NT2/D1 (cell line): ENCODE measurements at regions not wholly inside any gene's neighbourhood (a gene's known extent, or its start where the extent isn't known, plus 50 kb on each side); places are given as distances from the start of the nearest gene placed in this dataset.

ENCODE experiments used
- DNase-seq: peaks from one replicate; pipeline ENCODE4 v3.0.0-alpha.2; 2011; ENCODE audit warnings: low read depth, low spot score
- H3K27me3 ChIP-seq: 2 replicates; pipeline ENCODE4 v1.6.0; 2011; ENCODE audit warnings: mild to moderate bottlenecking; ENCODE audit not compliant: insufficient read length, insufficient read depth
- H3K36me3 ChIP-seq: 2 replicates; pipeline ENCODE4 v1.6.1; 2011; ENCODE audit warnings: mild to moderate bottlenecking, low read length, mixed read lengths; ENCODE audit not compliant: insufficient read depth, insufficient read length
- H3K4me1 ChIP-seq: 2 replicates; pipeline ENCODE4 v1.5.1; 2011; ENCODE audit not compliant: insufficient read depth, insufficient read length
- H3K4me3 ChIP-seq: 2 replicates; pipeline ENCODE4 v1.5.1; 2011; ENCODE audit warnings: low read depth; ENCODE audit not compliant: insufficient read length
- H3K9ac ChIP-seq: 2 replicates; pipeline ENCODE4 v1.6.0; 2011; ENCODE audit warnings: low read depth; ENCODE audit not compliant: insufficient read length
- H3K9me3 ChIP-seq: 2 replicates; pipeline ENCODE4 v1.5.1; 2011; ENCODE audit warnings: mild to moderate bottlenecking, low read length; ENCODE audit not compliant: insufficient read depth
- SUZ12 ChIP-seq: IDR thresholded peaks from 2 replicates; pipeline ENCODE4 v1.6.1; 2011; ENCODE audit not compliant: insufficient read length, insufficient read depth; ENCODE audit errors: extremely low read depth
- YY1 ChIP-seq: IDR thresholded peaks from 2 replicates; pipeline ENCODE4 v1.6.1; 2011; ENCODE audit not compliant: insufficient read length, insufficient read depth
- ZNF274 ChIP-seq: IDR thresholded peaks from 2 replicates; pipeline ENCODE4 v1.6.1; 2011; ENCODE audit warnings: mild to moderate bottlenecking, low read depth, low read length

DNA sequence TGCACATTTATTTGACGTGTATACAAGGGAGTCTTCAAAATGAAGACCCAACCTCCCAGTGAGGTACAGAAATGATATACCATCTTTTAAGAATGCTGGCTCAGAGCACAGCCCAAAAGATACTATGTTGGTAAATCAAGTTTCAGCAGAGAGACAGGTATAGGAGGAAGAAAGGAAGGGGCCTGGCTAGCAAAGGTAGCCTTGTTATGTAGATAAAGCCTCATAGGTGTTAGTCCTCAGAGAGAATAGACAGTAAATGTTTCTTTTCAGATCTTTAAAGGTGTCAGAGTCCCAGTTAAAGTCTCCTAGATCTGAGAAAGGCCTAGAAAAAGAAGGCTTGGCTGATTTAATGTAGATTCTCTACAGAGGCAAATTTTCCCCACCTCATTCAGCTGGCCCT is 213.8 kb downstream of the SI start:
- Histone ChIP-seq H3K4me1 (no peaks in the 10 kb centered on the region), H3K9me3 (no peaks in the 10 kb centered on the region), H3K27me3 (no peaks in the 10 kb centered on the region), H3K36me3 (no peaks in the 10 kb centered on the region), H3K9ac (no peak overlapping the region), H3K4me3 (no peak overlapping the region)
- DNase-seq, result no peak
- TF ChIP-seq SUZ12 (no peak), YY1 (no peak), ZNF274 (no peak)

DNA sequence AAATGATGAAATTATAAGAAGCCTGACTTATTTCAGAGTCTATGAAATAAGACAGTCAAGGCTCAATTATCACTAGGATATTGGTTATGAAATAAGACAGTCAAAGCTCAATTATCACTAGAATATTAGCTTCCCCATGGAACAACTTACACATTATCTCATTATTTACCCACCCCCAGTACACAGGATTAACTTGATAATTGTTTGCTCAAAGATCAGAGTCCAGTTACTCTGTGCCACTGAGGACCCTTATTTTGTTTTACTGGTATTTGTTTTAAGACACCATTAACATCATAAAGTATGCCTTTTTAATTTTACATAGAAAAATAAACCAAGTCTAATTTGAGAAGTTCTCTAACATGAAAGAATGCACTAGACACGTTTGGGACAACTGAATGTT is 225.4 kb downstream of the SI start:
- Histone ChIP-seq H3K27me3 (no peaks in the 10 kb centered on the region), H3K4me3 (no peak overlapping the region), H3K9me3 (no peaks in the 10 kb centered on the region), H3K4me1 (no peaks in the 10 kb centered on the region), H3K36me3 (no peaks in the 10 kb centered on the region), H3K9ac (no peak overlapping the region)
- no peak for TF ChIP-seq SUZ12
- no peak for TF ChIP-seq YY1
- TF ChIP-seq ZNF274, result no peak
- DNase-seq, result no peak

DNA sequence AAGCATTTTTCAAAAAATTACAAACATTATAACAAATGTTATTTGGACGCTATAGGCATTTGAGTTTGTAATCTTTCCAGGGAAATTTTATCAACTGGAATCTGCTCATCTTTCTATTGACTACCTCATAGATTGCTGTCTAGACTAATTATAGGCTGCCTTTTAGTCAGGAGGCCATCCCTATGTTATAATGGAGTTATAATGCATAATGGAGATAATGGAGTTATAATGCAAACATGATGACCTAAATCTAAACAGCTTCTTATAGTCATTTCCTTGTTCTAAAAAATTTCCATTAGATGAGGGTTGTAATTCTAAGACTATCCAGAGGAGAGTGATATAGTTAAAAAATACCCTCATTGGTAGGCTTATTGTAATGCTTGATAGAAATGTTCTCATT is 226.4 kb downstream of the SI start:
- no peak for TF ChIP-seq YY1
- no peak for TF ChIP-seq SUZ12
- TF ChIP-seq ZNF274, result no peak

DNA sequence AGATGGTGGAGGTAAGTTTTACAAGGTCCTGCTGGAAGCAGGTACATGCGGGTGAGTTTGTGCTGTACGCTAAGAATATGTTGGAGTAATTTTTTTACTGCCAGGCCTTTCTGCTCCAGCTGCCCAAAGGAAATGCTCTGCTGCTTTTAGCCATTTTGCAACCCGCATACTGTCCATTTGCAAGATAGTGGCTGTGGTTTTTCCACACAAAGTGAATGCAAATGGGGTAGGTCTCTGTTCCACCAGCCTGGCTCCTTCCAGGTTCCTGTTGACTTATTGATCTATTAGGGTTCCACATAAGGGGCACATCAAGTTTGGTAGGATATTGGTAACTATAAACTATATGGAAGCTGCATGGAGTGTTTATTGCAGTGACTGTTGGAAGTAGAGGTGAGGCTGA is 227.1 kb downstream of the SI start:
- H3K4me1 ChIP-seq, result no peaks in the 10 kb centered on the region
- H3K36me3 ChIP-seq, result no peaks in the 10 kb centered on the region
- H3K4me3 ChIP-seq, result no peak overlapping the region
- no peak overlapping the region for H3K9ac ChIP-seq
- no peaks in the 10 kb centered on the region for H3K9me3 ChIP-seq
- DNase-seq, result no peak
- H3K27me3 ChIP-seq, result no peaks in the 10 kb centered on the region
- TF ChIP-seq YY1 (no peak), SUZ12 (no peak), ZNF274 (no peak)

More for the DNA sequence above, 226.4 kb downstream of the SI start:
- DNase-seq, result no peak
- Histone ChIP-seq H3K9me3 (no peaks in the 10 kb centered on the region), H3K9ac (no peak overlapping the region), H3K36me3 (no peaks in the 10 kb centered on the region), H3K27me3 (no peaks in the 10 kb centered on the region), H3K4me1 (no peaks in the 10 kb centered on the region), H3K4me3 (no peak overlapping the region)

DNA sequence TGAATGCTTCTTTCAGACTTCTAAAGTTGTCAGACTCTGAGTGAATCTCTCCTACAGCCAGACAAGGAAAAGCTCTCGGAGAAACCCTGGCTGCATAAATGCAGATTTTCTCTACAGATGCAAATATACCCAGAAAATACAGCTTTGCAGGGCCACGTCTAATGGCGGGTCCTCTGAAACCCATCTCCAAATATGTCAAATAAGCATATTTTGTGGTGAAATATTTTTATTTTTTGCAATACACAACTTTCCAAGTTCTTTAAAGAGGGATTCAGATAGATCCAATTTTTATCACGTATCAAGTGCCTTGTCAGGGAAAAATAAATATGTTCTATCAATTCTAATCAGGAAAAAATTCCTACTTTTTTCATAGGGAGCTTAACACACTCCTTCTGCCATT is 229.4 kb downstream of the SI start:
- no peak for DNase-seq
- no peaks in the 10 kb centered on the region for H3K9me3 ChIP-seq
- H3K36me3 ChIP-seq, result no peaks in the 10 kb centered on the region

DNA sequence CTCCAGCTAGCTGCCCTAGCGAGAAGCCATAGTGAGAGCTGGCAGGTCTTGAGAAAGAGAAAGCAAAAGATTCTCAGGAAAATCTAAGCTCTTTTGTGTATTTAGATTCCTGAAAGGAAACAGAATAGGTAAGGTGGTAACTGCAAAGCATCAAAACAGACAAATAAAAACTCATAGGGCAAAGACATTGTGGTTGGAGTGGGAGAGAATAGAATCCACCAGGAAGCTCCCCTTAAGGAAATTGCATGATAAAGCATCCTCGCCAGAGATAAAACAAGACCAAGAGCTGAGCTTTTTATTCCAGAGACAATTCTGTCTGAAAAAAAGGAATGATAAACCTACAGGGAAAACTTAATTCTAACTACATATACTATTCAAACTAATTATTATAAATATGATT is 232.6 kb downstream of the SI start:
- TF ChIP-seq SUZ12 (no peak), ZNF274 (no peak), YY1 (no peak)
- Histone ChIP-seq H3K27me3 (no peaks in the 10 kb centered on the region), H3K9me3 (no peaks in the 10 kb centered on the region), H3K4me1 (no peaks in the 10 kb centered on the region), H3K36me3 (no peaks in the 10 kb centered on the region), H3K9ac (no peak overlapping the region), H3K4me3 (no peak overlapping the region)
- no peak for DNase-seq

More for the DNA sequence above, 229.4 kb downstream of the SI start:
- H3K9ac ChIP-seq, result no peak overlapping the region
- H3K4me1 ChIP-seq, result no peaks in the 10 kb centered on the region
- no peaks in the 10 kb centered on the region for H3K27me3 ChIP-seq
- H3K4me3 ChIP-seq, result no peak overlapping the region
- no peak for TF ChIP-seq YY1
- no peak for TF ChIP-seq ZNF274
- no peak for TF ChIP-seq SUZ12

DNA sequence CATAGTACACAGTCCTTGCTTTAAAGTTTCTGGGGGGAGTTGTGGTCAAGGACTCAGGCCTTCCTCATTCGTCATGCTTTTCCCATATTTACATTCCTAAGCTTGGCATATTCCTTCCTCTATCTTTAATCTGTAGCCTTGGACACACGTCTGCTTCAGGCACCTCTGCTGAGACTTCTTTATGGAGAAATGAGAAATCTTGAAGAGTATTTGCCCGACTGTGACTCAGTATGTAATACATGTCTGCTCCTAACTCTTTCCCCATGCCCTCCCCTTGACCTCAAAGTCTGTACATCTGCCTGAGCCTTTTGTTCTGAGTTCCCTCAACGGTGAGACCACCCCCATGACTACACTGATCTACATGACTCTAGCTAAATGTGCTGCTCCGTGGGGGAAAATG is 246.1 kb downstream of the SI start:
- H3K4me3 ChIP-seq, result no peak overlapping the region
- H3K9me3 ChIP-seq, result no peaks in the 10 kb centered on the region
- H3K9ac ChIP-seq, result no peak overlapping the region
- TF ChIP-seq YY1 (no peak), ZNF274 (no peak), SUZ12 (no peak)
- DNase-seq, result no peak
- H3K27me3 ChIP-seq, result no peaks in the 10 kb centered on the region
- H3K4me1 ChIP-seq, result no peaks in the 10 kb centered on the region
- no peaks in the 10 kb centered on the region for H3K36me3 ChIP-seq

DNA sequence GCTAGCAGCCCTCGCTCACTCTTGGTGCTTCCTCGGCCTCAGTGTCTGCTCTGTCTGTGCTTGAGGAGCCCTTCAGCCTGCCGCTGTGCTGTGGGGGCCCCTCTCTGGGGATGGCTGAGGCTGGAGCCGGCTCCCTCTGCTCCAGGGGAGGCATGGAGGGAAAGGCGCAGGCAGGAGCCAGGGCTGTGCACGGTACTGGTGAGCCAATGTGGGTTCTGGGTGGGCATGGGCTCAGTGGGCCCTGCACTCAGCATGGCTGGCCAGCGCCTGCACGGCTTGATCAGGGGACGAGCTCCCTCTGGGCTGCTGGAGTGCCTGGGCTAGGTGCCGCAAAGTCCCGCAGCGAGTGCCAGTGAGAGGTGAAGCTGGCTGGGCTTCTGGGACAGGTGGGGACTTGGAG is 260.0 kb downstream of the SI start:
- H3K4me1 ChIP-seq, result no peaks in the 10 kb centered on the region
- H3K9ac ChIP-seq, result no peak overlapping the region
- DNase-seq, result no peak
- no peaks in the 10 kb centered on the region for H3K36me3 ChIP-seq
- H3K9me3 ChIP-seq, result peaks cover 8% of the 10 kb centered on the region; the same call in 1 of the 2 replicates
- no peaks in the 10 kb centered on the region for H3K27me3 ChIP-seq
- H3K4me3 ChIP-seq, result no peak overlapping the region
- TF ChIP-seq SUZ12, result no peak
- no peak for TF ChIP-seq YY1
- no peak for TF ChIP-seq ZNF274
